GM20000 (cell line): ENCODE measurements at regions not wholly inside any gene's neighbourhood (a gene's known extent, or its start where the extent isn't known, plus 50 kb on each side); places are given as distances from the start of the nearest gene placed in this dataset.

Experiments used
- DNase-seq: peaks from one replicate; pipeline ENCODE4 v3.0.0; 2012; ENCODE audit warnings: low spot score
- TF ChIP-seq, protein P1 (sequence below): IDR thresholded peaks from 2 replicates; pipeline ENCODE4 v1.5.1; 2012; ENCODE audit warnings: mild to moderate bottlenecking, control low read depth; ENCODE audit errors: extremely low read depth, missing control alignments

DNA sequence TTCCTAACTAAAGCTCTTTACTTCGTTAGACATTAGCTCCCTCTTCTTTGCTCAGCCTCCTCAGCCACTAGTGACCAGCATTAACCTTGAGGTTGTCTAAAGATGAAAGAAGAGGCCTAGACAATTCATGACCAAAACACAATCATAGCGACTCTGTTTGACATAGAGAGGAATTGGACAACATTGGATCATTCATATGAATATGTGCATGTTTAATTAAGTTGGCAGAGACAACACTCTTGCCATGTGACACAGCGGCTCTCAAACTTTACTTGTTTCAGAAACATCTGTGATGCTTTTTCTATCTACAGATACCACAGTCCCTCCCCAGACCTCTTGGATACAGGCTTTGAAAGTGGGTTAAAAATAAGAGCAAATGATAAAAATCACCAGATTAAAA is 81.7 kb downstream of the LINC00237 start:
- DNase-seq: no peak
- TF ChIP-seq, protein P1, sequence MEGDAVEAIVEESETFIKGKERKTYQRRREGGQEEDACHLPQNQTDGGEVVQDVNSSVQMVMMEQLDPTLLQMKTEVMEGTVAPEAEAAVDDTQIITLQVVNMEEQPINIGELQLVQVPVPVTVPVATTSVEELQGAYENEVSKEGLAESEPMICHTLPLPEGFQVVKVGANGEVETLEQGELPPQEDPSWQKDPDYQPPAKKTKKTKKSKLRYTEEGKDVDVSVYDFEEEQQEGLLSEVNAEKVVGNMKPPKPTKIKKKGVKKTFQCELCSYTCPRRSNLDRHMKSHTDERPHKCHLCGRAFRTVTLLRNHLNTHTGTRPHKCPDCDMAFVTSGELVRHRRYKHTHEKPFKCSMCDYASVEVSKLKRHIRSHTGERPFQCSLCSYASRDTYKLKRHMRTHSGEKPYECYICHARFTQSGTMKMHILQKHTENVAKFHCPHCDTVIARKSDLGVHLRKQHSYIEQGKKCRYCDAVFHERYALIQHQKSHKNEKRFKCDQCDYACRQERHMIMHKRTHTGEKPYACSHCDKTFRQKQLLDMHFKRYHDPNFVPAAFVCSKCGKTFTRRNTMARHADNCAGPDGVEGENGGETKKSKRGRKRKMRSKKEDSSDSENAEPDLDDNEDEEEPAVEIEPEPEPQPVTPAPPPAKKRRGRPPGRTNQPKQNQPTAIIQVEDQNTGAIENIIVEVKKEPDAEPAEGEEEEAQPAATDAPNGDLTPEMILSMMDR: no peak

DNA sequence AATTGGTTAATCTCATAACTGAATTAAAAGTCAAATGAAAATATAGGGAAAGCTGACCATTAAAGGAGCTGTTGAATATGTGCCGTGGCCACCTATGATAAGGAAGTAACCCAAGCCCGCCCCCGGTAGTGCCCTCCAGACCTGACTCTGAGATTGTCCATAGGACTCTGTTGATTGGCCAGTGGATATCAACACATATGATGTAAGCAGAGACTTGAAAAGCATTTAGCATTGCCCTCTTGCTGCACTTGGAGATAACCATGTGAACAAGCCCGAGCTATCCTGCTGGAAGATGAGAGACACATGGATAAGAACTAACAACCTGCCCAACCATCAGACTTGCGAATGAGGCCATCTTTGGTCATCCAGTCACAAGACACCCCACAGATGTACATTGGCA is 83.2 kb downstream of the LINC00237 start:
- TF ChIP-seq, protein P1: no peak
- DNase-seq: no peak

DNA sequence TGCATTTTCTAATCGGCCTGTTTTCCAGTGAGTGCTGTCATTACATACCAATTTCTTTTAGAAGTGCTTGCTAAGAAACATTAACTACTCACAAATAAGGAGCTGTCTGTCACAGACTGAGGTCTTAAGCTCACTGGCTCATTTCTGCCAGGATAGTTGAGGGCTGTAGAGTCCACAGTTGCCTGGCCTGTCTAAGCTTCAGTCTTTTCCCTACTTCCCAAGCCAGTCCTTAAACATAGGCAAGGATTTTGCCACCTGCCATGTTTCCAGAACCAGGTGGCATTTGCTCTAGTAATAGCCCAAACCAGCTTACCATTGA is 84.7 kb downstream of the LINC00237 start:
- TF ChIP-seq, protein P1: no peak
- DNase-seq: no peak

DNA sequence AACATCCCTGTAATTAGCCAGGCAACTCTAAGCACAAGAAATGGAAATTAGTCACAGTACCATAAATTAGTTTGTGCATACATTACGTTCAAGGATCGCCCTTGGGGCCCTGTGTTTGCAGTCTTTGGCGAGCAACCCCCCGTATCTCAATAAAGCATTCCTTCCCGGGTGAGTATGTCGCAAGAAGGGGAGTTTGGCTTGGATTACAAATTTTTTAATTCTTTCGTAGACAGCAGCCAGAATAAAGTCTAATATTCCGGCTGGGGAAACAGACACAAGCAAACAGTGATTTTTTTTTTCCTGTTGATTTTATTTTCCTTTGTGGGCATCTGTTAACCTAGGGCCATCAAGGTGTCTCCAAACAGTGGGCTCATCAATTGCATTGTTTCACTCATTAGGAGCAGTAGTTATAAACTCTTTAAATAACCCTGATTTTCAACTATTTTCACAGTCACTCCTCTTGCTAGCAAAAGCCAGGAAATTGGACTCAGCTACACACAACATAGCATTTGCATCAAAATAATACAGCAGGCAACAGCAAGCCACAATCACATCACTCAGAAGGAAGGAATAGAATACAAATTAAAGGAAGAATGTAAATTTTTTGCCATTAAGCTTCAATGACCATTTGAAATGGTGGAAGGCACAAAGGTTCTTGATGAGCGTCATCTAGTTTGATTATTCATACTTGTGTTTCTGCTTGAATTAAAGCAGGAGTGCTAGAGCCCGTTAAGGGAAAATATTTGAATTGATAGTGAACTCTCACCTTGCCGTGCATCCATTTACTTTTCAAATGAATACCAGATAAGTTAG is 85.3 kb downstream of the LINC00237 start:
- TF ChIP-seq, protein P1: no peak
- no peak for DNase-seq

DNA sequence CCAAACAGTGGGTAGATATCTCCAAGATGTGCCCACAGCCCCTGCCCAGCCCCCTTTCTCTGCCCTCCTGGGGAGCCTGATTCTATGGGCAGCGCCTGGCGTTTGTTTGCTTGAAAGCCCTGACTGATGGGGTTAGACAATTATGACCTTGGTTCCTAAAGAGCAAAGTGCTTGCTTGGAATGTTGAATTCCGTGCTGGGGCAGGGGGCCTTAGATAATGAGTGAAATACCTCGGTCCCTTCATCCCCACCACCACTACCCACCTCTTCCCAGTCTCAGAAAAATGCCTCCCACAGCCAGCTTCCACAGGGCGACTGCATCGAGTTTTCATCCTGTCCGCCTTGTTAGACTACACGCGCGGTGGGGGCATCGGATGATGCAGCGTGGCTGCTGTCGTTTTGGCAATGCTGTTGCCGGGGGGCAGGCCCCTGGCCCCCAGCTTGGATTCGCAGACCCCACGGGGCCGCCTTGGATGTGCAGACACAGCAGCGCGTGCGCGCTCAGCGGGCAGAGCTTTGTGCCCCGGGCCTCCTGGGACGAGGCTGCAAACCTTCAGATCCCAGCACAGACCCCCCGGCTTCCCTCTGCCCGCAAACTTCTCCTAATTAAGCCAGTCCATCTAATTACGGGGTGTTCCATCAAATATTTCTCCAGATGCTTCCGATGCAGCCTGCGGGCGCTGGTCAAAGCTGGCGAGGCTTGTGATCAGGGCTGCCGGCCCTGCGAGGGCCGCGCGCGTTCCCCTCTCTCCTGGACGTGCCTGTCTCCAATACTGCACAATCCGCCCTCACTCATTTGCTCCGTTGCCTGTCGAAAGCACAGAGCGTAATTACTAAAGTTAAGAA is 86.1 kb downstream of the LINC00237 start:
- DNase-seq: no peak
- TF ChIP-seq, protein P1: no peak

DNA sequence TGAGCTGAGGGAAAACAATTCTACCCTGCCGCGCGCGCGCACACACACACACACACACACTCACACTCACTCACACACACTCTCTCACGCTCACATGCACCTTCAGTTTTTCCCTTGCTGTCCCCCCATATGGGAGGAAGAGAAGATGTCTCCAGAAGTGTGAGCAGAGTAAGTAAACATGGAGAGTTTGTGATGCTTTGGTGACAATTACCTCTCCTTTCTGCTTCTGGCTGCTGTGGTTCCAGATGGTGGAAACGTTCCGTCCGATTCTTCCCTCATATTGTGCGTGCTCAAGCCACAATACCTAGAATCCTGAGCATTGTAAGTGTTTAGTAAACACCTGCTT is 86.7 kb downstream of the LINC00237 start:
- no peak for DNase-seq
- TF ChIP-seq, protein P1: no peak

DNA sequence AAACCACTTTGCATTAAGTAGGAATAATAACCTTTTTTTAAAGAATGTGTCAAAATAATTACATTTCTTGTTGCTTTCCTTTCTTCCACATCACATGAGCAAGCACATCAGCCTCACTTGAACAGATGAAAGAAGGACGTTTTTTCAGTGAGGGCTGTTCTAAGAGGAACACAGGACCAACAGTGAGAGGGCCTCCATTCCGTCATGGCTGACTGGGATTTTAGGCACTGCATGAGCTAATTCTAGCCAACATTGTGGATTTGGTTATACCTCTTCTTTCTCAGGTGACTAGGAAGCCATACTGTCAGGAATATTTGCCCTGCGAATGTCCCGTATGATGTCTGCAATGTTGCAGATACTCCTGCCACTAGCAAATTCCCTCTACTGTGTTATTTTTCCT is 87.6 kb downstream of the LINC00237 start:
- DNase-seq: no peak
- TF ChIP-seq, protein P1: no peak
